HEK293 (cell line): ENCODE measurements at regions not wholly inside any gene's neighbourhood (a gene's known extent, or its start where the extent isn't known, plus 50 kb on each side); places are given as distances from the start of the nearest gene placed in this dataset.

Source experiments
- CTCF ChIA-PET: fragments of 350-600 bp; formaldehyde crosslinking; extraction: SDS; loops from one replicate; lab custom pipeline; 2021; ENCODE audit warnings: antibody characterized with exemption; lab: Yijun Ruan, JAX
- POLR2A ChIA-PET: fragments of 300-600 bp; formaldehyde crosslinking; extraction: SDS; loops from one replicate; lab custom pipeline; 2020; ENCODE audit warnings: antibody characterized with exemption, inconsistent platforms; lab: Yijun Ruan, JAX
- H3K27ac ChIP-seq: fragments of 200-500 bp; sonication (Bioruptor generic); 2 replicates; pipeline ENCODE4 v1.5.1; 2014; ENCODE audit warnings: low read depth, low read length, control low read depth, inconsistent platforms; ENCODE audit errors: extremely low read depth
- H3K36me3 ChIP-seq, 2 experiments: fragments of 200-500 bp in 1 of 2; sonication (Bioruptor generic) in 1 of 2; 1 replicate in 1 of 2; 2 replicates in 1 of 2; pipeline ENCODE4 v1.5.1; 2014 to 2017; ENCODE audit warnings: inconsistent platforms in 2 of 2, low read length in 2 of 2; ENCODE audit not compliant: control insufficient read depth in 2 of 2, insufficient read depth in 1 of 2
- H3K4me1 ChIP-seq: fragments of 200-500 bp; sonication (Bioruptor generic); 2 replicates; pipeline ENCODE4 v1.5.1; 2014; ENCODE audit warnings: mild to moderate bottlenecking, low read length, inconsistent platforms; ENCODE audit not compliant: control insufficient read depth, insufficient read depth
- H3K4me3 ChIP-seq: 2 replicates; pipeline ENCODE4 v1.5.1; 2011; ENCODE audit warnings: low read depth, mild to moderate bottlenecking, control low read depth, low read length, moderate library complexity
- H3K9me3 ChIP-seq: fragments of 200-500 bp; sonication (Bioruptor generic); 2 replicates; pipeline ENCODE4 v1.5.1; 2014; ENCODE audit warnings: low read depth, low read length, inconsistent platforms; ENCODE audit not compliant: control insufficient read depth, insufficient read depth
- GLIS2 ChIP-seq: fragments of 450-650 bp; formaldehyde crosslinking; IDR thresholded peaks from 2 replicates; pipeline ENCODE4 v1.5.1; 2016; ENCODE audit warnings: missing biosample characterization, missing genetic modification characterization
- IKZF3 ChIP-seq: fragments of 450-650 bp; IDR thresholded peaks from 2 replicates; pipeline ENCODE4 v1.5.0; 2018; ENCODE audit warnings: missing biosample characterization, mild to moderate bottlenecking, missing genetic modification characterization, moderate library complexity
- KLF1 ChIP-seq: fragments of 450-650 bp; formaldehyde crosslinking; IDR thresholded peaks from 2 replicates; pipeline ENCODE4 v1.5.1; 2016; ENCODE audit warnings: missing biosample characterization, missing genetic modification characterization
- KLF7 ChIP-seq: fragments of 450-650 bp; formaldehyde crosslinking; IDR thresholded peaks from 2 replicates; pipeline ENCODE4 v1.5.1; 2016; ENCODE audit warnings: missing biosample characterization, missing genetic modification characterization, borderline replicate concordance
- SALL2 ChIP-seq: fragments of 450-650 bp; formaldehyde crosslinking; IDR thresholded peaks from 2 replicates; pipeline ENCODE4 v1.5.0; 2017; ENCODE audit warnings: missing biosample characterization, mild to moderate bottlenecking, missing genetic modification characterization, borderline replicate concordance
- SP3 ChIP-seq: fragments of 450-650 bp; formaldehyde crosslinking; IDR thresholded peaks from 2 replicates; pipeline ENCODE4 v1.5.1; 2016; ENCODE audit warnings: missing biosample characterization, missing genetic modification characterization
- TSHZ1 ChIP-seq: fragments of 450-650 bp; formaldehyde crosslinking; IDR thresholded peaks from 2 replicates; pipeline ENCODE4 v1.5.1; 2016; ENCODE audit warnings: missing biosample characterization, missing genetic modification characterization, borderline replicate concordance
- YY2 ChIP-seq: fragments of 450-650 bp; formaldehyde crosslinking; IDR thresholded peaks from 2 replicates; pipeline ENCODE4 v1.5.1; 2016; ENCODE audit warnings: missing biosample characterization, missing genetic modification characterization
- ZBTB11 ChIP-seq: fragments of 450-650 bp; formaldehyde crosslinking; conservative IDR thresholded peaks from 2 replicates; pipeline ENCODE4 v1.5.1; 2016; ENCODE audit warnings: low read depth, missing biosample characterization, missing genetic modification characterization
- ZBTB20 ChIP-seq: fragments of 450-650 bp; formaldehyde crosslinking; IDR thresholded peaks from 2 replicates; pipeline ENCODE4 v1.5.1; 2016; ENCODE audit warnings: missing biosample characterization, missing genetic modification characterization
- ZNF146 ChIP-seq: fragments of 450-650 bp; formaldehyde crosslinking; IDR thresholded peaks from 2 replicates; pipeline ENCODE4 v1.5.1; 2016; ENCODE audit warnings: missing biosample characterization, missing genetic modification characterization
- ZNF221 ChIP-seq: fragments of 450-650 bp; formaldehyde crosslinking; IDR thresholded peaks from 2 replicates; pipeline ENCODE4 v1.5.1; 2017; ENCODE audit warnings: missing biosample characterization, missing genetic modification characterization, borderline replicate concordance
- ZNF26 ChIP-seq: fragments of 450-650 bp; formaldehyde crosslinking; IDR thresholded peaks from 2 replicates; pipeline ENCODE4 v1.5.1; 2016; ENCODE audit warnings: missing biosample characterization, missing genetic modification characterization
- ZNF274 ChIP-seq, 2 experiments: fragments of 200-500 bp in 1 of 2; fragments of 450-650 bp in 1 of 2; sonication (Bioruptor generic) in 1 of 2; formaldehyde crosslinking in 1 of 2; IDR thresholded peaks; 2 replicates each; pipeline versions ENCODE4 v1.5.1 to v1.6.1; 2014 to 2016; ENCODE audit warnings: borderline replicate concordance in 1 of 2, inconsistent platforms in 1 of 2, low read length in 1 of 2, missing biosample characterization in 1 of 2, missing genetic modification characterization in 1 of 2
- ZNF362 ChIP-seq: fragments of 450-650 bp; formaldehyde crosslinking; IDR thresholded peaks from 2 replicates; pipeline ENCODE4 v1.5.1; 2016; ENCODE audit warnings: missing biosample characterization, missing genetic modification characterization
- ZNF473 ChIP-seq: fragments of 450-650 bp; formaldehyde crosslinking; IDR thresholded peaks from 2 replicates; pipeline ENCODE4 v1.5.1; 2017; ENCODE audit warnings: missing biosample characterization, missing genetic modification characterization
- ZNF561 ChIP-seq: fragments of 450-650 bp; IDR thresholded peaks from 2 replicates; pipeline ENCODE4 v1.5.1; 2018; ENCODE audit warnings: missing biosample characterization, missing genetic modification characterization, borderline replicate concordance
- ZNF596 ChIP-seq: fragments of 450-650 bp; IDR thresholded peaks from 2 replicates; pipeline ENCODE4 v1.5.0; 2018; ENCODE audit warnings: missing biosample characterization, mild to moderate bottlenecking, missing genetic modification characterization, moderate library complexity
- ZSCAN16 ChIP-seq: fragments of 450-650 bp; formaldehyde crosslinking; IDR thresholded peaks from 2 replicates; pipeline ENCODE4 v1.5.1; 2016; ENCODE audit warnings: missing biosample characterization, missing genetic modification characterization
- ZSCAN5A ChIP-seq: fragments of 450-650 bp; formaldehyde crosslinking; IDR thresholded peaks from 2 replicates; pipeline ENCODE4 v1.5.1; 2016; ENCODE audit warnings: missing biosample characterization, missing genetic modification characterization

- no peak for TF ChIP-seq ZNF362 (tag by site-specific recombination)
- TF ChIP-seq SALL2 = no peak
- TF ChIP-seq GLIS2 = no peak
- no peak for TF ChIP-seq ZSCAN16
- TF ChIP-seq TSHZ1 = no peak
- no peak for TF ChIP-seq ZNF274 (IDR thresholded peaks at IDR 0.05; ENCODE audit: low read length)
- TF ChIP-seq ZNF274 (tag by site-specific recombination; IDR thresholded peaks at IDR 0.05; ENCODE audit: borderline replicate concordance) = no peak
- TF ChIP-seq IKZF3 (tag by site-specific recombination) = no peak
Observed at GRCh38 chr2:37469126-37469525, 124.7 kb downstream of the QPCT start (continued).

GRCh38 chr2:37471104-37471503, 126.7 kb downstream of the QPCT start:
- ChIA-PET CTCF (no interaction called here), POLR2A (no interaction called here)
- H3K9me3 ChIP-seq = no peaks in the 10 kb centered on the region
- H3K4me1 ChIP-seq = peaks cover 12% of the 10 kb centered on the region
- H3K36me3 ChIP-seq = no peaks in the 10 kb centered on the region
- no peak overlapping the region for H3K4me3 ChIP-seq
- H3K27ac ChIP-seq = no peak overlapping the region
- TF ChIP-seq TSHZ1 = no peak
- no peak for TF ChIP-seq ZBTB20 (tag by site-specific recombination)
- no peak for TF ChIP-seq ZNF221 (tag by site-specific recombination)
- no peak for TF ChIP-seq IKZF3 (tag by site-specific recombination)
- no peak for TF ChIP-seq ZNF362 (tag by site-specific recombination)
- no peak for TF ChIP-seq ZSCAN5A (tag by site-specific recombination)
- no peak for TF ChIP-seq ZNF596 (tag by site-specific recombination)
- TF ChIP-seq YY2 (tag by site-specific recombination) = no peak
- no peak for TF ChIP-seq ZBTB11 (tag by site-specific recombination)
- TF ChIP-seq KLF7 (tag by site-specific recombination) = no peak
- TF ChIP-seq ZNF26 (tag by site-specific recombination) = no peak
- no peak for TF ChIP-seq KLF1
- TF ChIP-seq SP3 (tag by site-specific recombination) = no peak
- no peak for TF ChIP-seq ZNF473 (tag by site-specific recombination)
- no peak for TF ChIP-seq ZNF146 (tag by site-specific recombination)
- no peak for TF ChIP-seq ZNF561 (tag by site-specific recombination)
